NCI-H774 (cell line): ENCODE measurements at regions not wholly inside any gene's neighbourhood (a gene's known extent, or its start where the extent isn't known, plus 50 kb on each side); places are given as distances from the start of the nearest gene placed in this dataset.

Experiments used
- DNase-seq: peaks from one replicate; lab custom pipeline; 2025; lab: John Stamatoyannopoulos, UW

DNA sequence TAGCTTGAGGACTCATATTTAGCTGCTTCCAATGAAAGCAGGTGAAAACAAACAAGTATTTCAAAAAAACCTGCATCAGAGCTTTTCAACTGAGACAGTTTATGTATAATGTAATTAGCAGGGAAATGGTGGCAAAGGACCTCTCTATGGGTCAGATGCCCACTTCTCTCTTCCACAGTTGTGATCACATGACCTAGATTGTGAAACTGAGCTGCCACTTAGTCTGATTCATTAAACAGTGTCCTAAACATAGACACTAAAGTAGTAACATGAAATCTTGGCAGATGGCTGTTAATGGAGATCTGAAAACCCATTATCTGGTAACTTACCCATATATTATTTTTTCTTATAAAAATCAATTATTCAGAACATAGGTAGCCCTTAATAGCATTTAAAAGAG lies 663.6 kb upstream of the RIOK2 start:
- DNase-seq = no peak

DNA sequence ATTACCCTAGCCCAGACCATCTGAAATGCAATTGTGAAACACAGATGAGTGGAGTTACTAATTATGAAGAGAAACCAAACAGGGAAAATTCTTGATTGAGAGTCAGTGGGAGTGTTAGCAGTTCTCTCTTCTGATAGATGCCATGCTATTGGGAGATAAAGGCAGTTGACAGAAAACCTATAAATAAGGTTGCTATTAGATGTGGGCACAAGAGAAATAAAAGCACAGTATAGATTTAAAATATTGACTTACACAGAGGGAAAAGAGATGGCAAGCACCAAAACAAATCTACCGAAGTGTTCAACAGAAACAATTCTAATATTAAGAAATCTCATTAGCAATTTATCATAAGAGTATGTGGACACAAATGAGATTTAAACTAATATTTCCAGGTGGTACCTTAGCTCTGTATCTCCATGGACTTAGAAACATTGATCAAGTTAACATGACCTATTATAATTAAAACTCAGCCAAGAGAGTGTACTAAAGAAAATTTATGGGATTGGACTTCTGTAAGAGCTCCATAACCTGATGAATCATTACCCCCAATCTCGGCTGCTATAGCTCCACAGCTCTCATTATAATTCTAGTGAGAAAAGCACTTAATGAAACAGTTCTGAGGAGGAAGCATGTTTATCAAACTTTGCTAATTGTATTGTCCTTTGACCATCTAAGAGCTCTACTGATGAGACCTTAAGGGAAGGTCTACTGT lies 665.0 kb upstream of the RIOK2 start:
- no peak for DNase-seq

DNA sequence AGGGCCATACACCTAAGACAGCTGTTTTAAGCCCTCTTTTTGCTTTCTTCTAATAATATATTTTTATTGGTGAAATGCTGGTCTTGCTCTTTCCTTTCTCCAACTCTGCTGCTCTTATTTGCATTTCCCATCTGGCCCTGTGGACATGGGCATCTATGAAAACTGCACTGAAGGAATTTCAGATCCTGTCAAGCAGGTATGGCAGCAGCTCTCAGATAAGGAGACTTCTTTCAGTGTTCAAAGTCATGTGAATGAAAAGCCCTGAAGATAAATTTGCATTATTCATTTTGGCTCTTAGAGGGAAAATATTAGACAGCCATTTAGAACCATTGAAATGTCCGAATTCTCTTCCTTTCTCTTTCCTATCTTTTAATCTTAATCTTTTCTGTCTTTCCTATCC lies 668.0 kb upstream of the RIOK2 start:
- no peak for DNase-seq

DNA sequence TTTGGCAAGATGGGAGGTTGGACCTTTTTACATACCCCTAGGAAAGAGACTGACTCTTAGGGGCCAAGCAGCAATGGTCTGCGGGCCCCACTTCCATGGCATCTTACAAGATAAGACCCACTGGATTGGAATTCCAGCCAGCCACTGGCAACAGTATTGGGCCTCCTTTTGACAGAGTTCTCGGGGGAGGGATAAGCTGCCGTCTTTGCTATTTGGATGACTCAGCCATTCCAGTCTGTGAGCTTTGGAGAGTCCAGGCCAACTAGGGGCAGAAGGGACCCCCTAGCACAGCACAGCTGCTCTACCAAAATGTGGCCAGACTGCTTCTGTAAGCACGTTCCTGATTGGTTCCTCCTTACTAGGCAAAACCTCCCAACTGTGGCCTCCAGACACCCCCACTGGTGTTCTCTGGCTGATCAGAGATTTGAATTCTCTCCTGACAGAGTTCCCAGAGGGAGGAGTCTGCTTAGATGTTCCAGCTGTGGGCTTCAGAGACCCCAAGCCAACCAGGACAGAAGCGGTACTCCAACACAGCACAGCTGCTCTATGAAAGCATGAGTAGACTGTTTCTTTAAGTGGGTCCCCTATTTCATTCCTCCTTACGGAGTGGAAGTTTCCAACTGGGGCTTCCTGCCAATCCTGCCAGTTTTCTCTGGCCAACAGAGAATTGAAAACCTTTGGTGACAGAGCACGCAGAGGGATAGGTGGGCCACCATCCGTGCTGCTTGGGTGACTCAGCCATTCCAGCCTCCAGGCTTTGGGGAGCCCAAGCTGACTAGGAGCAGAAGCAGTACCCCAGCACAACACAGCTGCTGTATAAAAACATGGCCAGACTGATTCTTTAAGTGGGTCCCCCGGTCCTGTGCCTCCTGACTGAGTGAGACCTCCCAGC lies 672.1 kb upstream of the RIOK2 start:
- DNase-seq = no peak

DNA sequence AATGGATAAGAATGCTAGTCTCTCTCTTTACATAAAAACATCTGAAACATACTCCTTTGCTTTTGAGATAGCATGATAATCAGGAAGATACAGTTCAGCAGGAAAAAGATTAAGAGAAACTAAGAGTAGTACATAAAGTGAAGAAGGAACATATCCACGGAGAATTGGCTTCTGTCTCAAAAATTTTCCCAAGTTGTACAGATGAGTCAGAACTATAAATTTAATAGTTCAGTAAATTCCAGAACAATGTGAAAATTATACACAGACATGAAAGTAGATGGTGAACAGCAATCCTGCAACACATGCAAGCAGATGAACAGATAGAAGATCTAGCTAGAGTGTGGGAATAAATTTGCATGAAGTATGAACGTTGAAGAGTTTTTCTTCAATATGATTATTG lies 691.4 kb upstream of the RIOK2 start:
- no peak for DNase-seq

DNA sequence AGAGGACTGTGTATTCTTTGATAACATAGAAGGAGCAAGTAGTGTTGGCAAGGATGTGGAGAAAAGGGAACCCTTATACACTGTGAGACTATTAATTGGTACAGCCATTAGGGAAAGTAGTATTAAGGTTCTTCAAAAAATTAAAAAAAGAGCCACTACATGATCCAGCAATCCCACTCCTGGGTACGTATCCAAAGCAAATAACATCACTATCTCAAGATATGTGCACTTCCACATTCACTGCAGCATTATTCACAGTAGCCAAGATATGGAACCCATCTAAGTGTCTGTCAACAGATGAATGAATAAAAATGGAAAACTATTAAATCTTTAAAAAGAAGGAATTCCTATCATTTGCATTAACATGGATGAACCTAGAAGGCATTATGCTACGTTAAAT lies 693.2 kb upstream of the RIOK2 start:
- no peak for DNase-seq

DNA sequence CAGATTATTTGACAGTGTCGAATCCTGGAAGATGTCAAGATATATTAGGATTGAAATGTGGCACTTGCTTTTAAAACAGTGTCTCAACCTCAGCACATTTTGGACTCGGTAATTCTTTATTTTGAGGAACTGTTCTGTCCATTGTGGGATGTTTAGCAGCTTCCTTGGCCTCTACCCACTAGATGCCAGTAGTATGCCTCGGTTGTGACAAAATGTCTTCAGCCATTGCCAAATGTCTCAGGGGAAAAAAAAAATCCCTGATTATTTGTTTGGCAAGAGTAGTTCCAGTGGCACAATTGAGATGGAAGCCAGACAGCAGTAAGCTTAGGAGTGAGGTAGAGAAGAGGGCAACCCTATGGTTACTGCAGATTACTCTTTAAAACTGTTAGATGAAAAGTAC lies 694.5 kb upstream of the RIOK2 start:
- DNase-seq = no peak

DNA sequence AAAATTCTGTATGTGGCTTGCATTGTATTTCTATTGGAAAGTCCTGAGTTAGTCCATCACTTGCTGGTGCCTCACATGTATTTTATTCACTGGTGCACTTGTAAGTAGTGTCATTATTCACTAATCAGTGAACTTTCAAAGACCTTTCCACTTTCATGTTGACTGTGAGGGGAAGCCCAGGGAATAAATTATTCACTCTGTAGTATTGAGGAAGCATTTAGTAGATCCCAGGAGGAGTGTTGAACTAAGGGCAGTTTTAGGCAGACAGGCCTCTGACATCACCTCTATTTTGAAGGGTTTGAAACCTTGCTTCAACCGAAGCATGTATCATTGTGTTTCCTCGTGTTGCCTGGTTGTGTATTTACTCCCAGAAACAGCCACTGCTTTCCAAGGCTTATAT lies 705.4 kb upstream of the RIOK2 start:
- DNase-seq = no peak

DNA sequence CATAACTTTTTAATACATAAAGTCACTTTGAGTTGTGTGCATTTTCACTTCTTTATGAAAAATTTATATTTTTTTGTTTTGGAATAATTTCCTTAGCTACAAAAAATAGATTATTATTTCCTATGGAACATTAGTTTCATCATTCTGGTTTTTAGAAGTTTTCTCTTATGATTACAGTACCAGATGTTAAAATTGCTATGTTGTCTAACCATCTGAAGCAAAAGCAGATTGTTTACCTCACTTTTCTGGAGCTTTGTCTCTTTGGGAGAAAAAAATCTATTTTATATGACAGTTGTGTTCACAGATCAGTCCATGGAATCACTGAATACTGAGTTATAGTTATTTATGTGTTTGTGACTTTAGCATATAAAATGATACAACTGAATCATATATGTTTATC lies 708.9 kb upstream of the RIOK2 start:
- DNase-seq = no peak

DNA sequence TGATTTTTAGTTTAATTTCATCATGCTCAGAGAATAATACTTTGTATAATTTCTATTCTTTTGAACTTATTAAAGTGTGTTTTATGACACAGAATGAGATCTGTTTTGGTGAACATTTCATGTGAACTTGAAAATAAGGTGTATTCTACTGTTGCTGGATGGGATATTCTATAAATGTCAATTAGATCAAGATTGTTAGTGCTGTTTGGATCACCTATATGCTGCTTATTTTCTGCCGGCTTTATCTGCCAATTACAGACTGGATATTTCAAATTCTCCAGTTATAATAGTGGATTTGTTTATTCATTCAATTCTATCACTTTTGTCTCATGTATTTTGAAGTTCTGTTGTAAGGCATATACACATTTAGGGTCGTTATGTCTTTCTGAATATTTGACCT lies 720.7 kb upstream of the RIOK2 start:
- DNase-seq = no peak

DNA sequence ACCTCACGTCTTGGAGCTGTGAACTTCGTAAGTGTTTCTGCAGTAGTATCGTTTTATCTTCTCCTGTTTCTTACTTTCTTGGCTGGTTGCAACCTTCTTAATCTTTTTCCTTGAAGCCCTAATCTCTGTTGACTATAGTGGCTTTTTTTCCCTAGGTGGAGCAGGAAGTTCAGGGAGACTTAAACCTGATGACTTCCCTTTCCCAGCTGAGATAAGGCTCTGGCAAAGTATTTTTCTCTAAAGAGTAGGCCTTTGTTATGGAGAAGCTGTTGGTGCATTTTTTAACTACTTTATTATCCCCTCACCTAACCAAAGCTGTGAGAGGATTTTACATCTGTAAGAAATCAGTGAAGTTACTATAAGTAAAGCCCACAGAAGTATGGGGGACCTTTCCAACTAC lies 723.1 kb upstream of the RIOK2 start:
- no peak for DNase-seq

DNA sequence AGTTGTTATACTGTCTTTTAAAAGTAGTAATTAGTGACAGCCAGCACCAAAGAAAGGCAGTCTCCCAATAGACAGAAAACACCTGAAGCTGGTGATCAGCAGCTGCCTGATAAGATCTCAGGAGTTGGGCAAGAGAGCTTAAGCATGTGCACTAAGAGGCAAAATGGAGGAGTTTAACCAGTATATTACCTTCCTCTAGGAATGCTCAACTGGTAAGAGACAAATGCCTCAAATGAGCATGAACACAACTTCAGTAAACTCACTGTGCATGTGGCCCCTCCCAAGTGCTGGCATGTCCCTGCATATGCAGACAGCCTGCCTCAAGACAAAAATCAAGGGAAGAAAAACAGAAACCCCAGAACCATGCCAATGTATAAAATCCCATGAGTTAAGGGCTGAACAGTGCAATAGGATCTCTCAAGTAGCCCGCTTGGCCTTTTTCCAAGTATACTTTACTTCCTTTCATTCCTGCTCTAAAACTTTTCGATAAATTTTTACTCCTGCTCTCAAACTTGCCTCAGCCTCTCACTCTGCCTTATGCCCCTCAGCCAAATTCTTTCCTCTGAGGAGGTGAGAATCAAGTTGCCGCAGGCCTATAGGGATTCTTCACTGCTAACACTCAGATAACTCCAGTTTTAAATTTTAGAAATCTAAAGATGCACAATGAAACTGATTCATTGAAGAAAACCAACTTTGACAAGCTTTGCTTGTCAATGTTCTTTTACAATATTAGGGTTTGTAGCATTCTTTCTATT lies 724.8 kb upstream of the RIOK2 start:
- no peak for DNase-seq

DNA sequence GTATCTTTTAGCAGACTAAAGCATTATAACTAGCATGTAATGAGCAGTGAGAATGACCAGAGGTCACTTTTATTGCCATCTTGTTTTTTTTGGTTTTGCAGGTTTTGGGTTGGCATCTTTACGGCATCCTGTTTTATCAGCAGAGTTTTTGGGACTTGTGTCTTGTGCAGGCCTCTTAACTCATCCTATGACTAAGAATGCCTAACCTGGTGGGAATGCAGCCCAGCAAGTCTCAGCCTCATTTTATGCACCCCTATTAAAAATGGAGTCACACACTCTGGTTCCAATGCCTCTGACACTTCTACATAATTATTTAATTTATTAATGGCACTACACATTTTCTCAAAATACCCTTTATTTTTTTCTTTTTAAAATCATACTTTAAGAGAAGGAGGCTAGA lies 726.5 kb upstream of the RIOK2 start:
- no peak for DNase-seq

DNA sequence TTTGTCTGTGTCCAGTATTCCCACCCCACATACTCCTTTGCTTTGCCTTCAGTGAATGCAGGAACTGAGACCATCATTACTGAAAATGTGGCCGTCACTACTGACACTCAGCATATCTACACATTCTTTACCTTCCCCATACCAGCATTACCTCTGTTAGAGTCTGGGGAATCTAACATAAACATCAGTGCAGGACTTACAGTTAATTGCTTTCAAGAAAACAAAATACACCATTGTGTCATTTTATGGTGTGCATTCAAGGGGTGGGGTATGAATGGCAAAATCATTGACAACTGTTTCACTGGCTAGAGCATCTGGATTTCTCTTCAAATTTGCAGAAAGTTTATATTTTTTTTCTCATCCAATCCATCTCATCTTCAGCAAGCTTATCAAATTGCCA lies 731.4 kb upstream of the RIOK2 start:
- no peak for DNase-seq

DNA sequence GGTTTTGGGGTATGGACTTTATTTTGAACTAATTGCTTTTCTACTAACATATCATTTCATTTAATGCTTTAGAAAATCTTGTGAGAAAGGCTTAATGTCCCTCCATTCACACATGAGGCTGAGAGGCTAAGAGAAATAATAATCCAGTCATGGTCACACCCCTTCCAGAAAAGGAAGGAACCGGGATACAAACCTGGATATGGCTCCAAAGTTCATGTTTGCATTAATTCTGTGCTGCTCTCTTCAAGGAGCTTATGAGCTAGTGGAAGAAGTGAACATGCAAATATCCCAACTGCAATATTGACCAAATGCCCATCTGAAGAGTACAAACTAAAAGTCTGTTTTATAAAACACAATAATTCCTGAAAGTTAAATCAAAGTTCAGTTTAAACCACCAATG lies 732.1 kb upstream of the RIOK2 start:
- DNase-seq = no peak

DNA sequence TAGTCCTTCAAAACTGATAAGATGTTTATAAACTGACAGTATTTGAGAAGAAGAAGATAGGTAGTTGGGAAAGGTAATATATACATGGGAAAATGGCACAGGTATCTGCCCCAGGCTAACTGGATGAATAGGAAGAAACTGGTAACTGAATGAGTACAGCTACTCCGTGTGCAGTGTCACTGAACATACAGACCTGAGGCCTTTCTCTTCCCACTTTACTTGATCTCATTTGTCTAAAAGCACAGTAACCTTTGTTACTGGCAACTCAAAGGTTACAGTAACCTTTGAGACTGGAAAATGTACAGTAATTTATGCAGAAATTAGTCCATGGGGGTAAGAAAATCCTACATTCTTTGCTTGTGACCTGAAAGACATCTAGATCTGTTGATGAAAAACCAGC lies 735.0 kb upstream of the RIOK2 start:
- DNase-seq = no peak

DNA sequence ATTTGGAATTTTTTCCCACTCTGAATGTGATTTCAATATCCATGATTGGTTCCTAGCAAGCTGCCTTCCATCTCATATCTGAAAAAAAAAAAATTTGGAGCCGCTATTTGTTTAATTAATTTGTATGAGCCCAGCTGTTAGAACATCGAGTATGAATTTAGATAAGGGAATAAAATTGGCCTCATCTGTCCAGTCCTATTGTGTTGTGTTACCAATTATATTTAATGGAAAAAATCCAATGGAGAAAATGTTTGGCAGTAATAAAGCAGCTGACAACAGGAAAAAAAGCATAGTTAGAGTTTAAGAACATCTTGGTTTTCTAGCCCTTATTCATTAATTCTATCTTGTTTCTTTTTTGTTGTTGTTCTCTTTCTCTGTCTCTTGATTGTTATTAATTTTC lies 735.6 kb upstream of the RIOK2 start:
- DNase-seq = no peak

DNA sequence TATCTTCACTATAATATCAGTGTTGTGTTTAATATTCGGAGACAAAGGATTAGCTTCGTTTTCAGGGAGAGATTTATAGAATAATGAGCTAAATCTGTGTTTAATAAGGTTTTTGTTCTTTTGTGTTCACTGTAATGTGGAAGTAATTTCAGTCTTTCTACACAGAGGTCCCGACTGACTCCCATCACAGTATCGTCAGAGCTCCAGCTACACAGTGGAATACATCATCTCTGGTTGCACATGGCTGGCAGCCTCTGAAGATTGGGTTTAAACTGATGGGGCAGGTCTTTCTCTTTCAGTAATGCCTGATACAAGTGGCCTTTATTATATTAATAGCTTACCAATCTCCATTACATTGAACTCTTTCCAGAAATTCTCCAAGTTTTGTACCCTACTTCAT lies 736.7 kb upstream of the RIOK2 start:
- DNase-seq = no peak

DNA sequence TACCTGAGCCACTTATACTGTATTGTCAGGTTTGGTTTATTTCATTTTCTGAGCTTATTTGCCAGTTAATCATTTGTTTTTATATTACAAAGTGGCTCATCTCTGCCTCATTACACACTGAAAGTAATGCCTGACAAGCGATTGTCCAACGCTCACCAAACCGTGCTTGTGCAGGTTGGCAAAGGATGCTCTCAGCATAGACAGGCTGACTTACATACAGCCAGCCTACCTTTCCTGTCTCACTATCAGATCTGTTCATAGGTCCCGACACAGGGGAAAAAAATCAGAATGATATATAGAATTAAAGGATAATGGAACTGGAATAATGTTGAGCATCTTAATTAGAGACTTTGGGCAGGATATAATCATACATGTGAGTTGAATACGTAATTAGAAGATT lies 739.7 kb upstream of the RIOK2 start:
- DNase-seq = no peak

DNA sequence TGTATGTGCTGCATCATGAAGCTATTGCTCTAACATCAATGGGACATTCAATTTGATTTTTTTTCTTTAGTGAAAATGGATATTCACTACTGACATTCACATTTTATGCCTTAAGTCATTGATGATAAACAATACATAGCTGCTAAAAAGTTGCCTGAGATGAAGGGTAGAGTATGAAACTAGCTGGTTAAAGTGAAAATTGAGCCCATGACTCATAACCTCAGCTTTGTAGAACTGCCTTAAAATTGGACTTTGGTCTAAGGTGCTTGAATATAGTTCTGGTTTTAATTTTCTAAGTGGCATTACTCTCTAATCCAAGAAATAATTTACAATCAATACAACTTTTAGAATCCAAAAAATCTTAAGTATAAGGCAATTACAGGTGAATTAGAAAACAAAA lies 740.4 kb upstream of the RIOK2 start:
- no peak for DNase-seq

DNA sequence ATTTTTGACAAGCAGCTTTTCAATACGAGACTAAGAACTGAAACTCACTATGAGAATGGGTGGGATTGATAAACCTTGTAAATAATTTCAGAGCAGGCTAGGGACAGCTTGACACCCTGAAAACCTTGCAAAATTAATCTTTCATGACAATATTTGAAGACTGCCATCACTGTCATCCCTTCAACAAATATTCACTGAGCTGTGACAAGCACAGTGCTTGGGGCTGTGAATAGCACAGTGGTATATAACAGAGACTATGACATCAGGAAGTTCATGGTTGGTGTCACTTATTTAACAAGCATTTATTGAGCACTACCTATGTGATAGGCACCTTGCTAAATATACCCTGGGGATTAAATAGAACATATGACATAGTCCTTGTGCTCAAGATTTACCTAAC lies 741.0 kb upstream of the RIOK2 start:
- no peak for DNase-seq

DNA sequence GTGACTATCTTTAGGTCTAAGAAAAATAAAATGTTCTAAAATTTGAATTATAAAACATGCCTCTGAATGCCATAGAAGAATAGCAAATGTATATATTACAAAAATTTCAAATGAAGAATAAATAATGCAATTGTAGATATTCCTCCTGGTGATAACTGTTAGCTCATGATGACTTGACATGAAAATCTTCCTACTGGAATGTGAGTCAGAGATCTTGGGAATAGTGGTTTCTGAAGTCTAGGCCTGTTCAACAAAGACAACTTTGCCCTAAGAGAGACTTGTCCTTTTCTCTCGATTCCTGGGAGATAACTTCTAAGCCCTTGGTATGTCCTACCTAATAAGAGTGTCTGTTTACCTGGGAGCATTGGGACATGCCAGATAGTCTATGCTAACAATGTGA lies 746.3 kb upstream of the RIOK2 start:
- no peak for DNase-seq

DNA sequence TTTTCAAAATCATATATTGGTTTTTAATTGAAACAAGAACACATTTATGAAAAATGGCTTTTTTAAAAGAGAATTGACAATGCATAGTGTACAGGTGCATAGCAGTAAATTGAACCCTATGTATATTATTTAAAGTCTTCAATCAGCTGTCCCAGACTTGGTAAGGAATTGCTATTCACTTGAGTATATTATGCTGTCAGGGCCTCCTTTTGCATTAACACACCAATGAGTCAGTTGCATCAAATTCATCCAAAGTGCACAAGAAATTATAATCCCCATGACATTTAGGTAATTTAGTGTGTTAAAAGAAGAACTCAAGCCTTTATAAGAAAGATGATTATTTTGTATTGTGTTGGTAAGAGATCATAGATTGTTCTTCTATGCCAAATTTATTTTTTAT lies 748.8 kb upstream of the RIOK2 start:
- no peak for DNase-seq
